ENCODE measurements at regions not wholly inside any gene's neighbourhood (a gene's known extent, or its start where the extent isn't known, plus 50 kb on each side); places are given as distances from the start of the nearest gene placed in this dataset.

DNA sequence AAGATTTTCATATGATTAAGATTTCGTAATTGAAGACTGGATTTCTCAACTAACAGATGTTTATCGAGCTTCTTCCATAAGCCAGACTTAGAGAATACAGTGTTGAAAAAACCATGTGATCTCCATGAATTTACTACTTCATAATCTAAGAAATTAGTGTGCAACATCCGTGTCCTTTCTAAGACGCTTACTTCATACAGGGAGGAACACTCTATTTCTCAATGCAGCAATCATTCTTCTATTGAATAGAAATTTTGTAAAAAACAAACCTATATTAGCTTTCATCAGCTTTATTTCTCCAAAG is 946.3 kb downstream of the KCNJ2 start:
- Mint-ChIP-seq H3K27me3 (ENCODE audit: low read depth) (no peaks in the 10 kb centered on the region), H3K4me3 (no peak overlapping the region), H3K9me3 (peaks cover 4% of the 10 kb centered on the region), H3K36me3 (ENCODE audit: low read depth) (no peaks in the 10 kb centered on the region), H3K4me1 (ENCODE audit: low read depth) (no peaks in the 10 kb centered on the region), H3K27ac (no peak overlapping the region)
- intact Hi-C loops (cut with micrococcal nuclease), result no loop called here
- DNase-seq, result no peak
- CTCF ChIA-PET, result no interaction called here

DNA sequence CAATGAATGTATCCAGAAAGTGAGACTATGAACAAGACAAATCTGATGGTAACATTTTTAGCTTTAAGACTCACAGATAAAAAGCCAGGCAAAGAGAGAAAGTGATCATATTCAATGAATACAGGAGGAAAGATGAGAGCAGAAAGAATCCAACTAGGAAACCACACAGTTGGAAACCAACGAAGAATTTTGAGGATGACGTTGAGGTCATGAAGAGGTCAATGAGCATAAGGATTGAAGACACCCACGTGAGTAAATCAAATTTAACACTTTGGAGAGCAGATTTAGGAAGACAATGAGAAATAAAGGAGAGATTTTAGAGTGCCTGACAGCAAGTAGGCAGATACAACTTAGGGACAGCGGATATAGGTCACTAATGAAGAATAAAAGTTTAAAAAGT is 948.1 kb downstream of the KCNJ2 start:
- intact Hi-C loops (cut with micrococcal nuclease), result no loop called here

DNA sequence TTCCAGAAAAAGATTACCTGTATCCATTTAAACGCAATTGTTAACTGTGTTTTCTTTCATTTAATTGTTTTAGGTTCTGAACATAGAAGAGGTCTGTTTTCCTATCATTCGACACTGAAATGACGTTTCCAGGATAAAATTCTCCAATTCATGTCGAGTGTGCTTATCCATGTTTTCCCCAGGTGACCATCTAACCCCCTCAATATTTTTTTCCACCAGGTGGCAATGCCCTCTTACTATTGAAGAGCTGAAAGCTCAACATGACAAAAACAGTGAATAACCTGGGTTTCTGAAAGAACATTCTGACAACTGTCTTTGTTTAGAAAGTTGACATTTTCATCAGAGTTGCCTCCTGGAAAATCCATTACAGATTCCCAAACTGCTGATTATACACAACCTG is 948.7 kb downstream of the KCNJ2 start:
- H3K27ac Mint-ChIP-seq, result no peak overlapping the region
- H3K4me1 Mint-ChIP-seq (ENCODE audit: low read depth), result no peaks in the 10 kb centered on the region
- H3K4me3 Mint-ChIP-seq, result no peak overlapping the region
- H3K36me3 Mint-ChIP-seq (ENCODE audit: low read depth), result no peaks in the 10 kb centered on the region
- DNase-seq, result no peak
- intact Hi-C loops (cut with micrococcal nuclease), result no loop called here
- CTCF ChIA-PET, result no interaction called here
- peaks cover 9% of the 10 kb centered on the region for H3K9me3 Mint-ChIP-seq
- no peaks in the 10 kb centered on the region for H3K27me3 Mint-ChIP-seq (ENCODE audit: low read depth)

More for the DNA sequence above, 948.1 kb downstream of the KCNJ2 start:
- CTCF ChIA-PET, result no interaction called here
- no peak for DNase-seq
- Mint-ChIP-seq H3K4me3 (no peak overlapping the region), H3K9me3 (peaks cover 9% of the 10 kb centered on the region), H3K27ac (no peak overlapping the region), H3K36me3 (ENCODE audit: low read depth) (no peaks in the 10 kb centered on the region), H3K4me1 (ENCODE audit: low read depth) (no peaks in the 10 kb centered on the region), H3K27me3 (ENCODE audit: low read depth) (no peaks in the 10 kb centered on the region)

DNA sequence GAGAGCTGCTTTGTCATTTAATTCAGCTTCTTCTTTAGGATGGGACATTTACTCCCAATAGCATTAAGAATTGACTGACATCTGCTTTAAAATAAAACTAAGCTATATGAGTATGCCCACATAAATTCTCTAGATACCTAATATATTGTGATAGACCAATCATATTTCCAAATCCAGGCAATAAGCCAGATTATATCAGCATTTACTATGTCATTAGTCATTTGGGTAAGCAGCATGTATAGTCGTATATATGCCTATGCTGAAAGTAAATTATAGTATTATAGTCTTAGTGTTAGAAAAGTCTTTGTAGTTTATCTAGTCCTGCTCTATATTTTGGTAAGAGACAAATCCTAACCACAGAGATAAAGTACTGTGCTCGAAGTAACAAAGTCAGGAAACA is 958.1 kb downstream of the KCNJ2 start:
- Mint-ChIP-seq H3K27ac (no peak overlapping the region), H3K9me3 (peaks cover 6% of the 10 kb centered on the region), H3K27me3 (ENCODE audit: low read depth) (no peaks in the 10 kb centered on the region), H3K4me1 (ENCODE audit: low read depth) (no peaks in the 10 kb centered on the region), H3K36me3 (ENCODE audit: low read depth) (no peaks in the 10 kb centered on the region), H3K4me3 (no peak overlapping the region)
- no peak for DNase-seq
- CTCF ChIA-PET, result no interaction called here
- intact Hi-C loops (cut with micrococcal nuclease), result no loop called here

DNA sequence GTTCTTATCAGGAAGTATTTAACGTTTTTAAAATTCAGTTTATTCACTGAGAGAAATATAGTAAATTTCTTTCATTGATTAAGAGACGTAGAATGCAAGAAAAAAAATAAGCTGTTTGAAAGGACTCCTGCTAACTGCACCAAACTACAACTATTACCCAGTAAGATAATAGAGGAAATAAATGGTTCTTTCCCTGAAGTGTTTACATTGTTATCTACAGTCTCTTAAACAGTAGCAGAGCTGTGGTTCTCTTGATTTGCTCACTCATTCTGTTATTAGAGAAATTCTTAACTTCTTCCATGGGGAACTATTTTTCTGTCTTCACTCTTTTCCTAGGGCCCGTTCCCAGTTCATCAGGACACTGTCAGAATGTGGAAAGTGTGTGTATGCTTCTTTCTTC is 973.0 kb downstream of the KCNJ2 start:
- no peak overlapping the region for H3K4me3 Mint-ChIP-seq
- intact Hi-C loops (cut with micrococcal nuclease), result no loop called here
- no peaks in the 10 kb centered on the region for H3K4me1 Mint-ChIP-seq (ENCODE audit: low read depth)
- CTCF ChIA-PET, result no interaction called here
- H3K36me3 Mint-ChIP-seq (ENCODE audit: low read depth), result no peaks in the 10 kb centered on the region
- peaks cover 7% of the 10 kb centered on the region for H3K9me3 Mint-ChIP-seq
- H3K27ac Mint-ChIP-seq, result no peak overlapping the region
- no peaks in the 10 kb centered on the region for H3K27me3 Mint-ChIP-seq (ENCODE audit: low read depth)
- DNase-seq, result no peak

DNA sequence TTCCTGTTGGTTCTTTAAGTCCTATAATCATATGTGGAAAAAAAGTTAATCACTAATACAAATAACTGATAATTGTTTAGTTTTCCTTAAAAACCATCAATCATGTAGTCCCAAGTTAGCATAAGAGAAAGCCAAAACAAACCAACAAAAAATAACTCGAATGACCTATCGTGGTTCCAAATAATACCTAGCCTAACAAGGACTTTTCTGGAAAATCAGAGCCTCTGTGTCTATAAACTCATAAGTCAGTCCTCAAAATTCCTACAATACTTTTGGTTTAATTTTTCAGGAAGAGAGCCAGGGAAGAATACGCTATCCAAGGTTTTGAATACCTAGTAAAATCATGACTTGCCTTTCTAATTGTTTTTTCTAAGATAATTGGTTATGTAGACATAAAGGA is 975.3 kb upstream of the SOX9 start:
- Mint-ChIP-seq H3K27ac (no peak overlapping the region), H3K36me3 (ENCODE audit: low read depth) (no peaks in the 10 kb centered on the region), H3K9me3 (no peaks in the 10 kb centered on the region), H3K4me1 (ENCODE audit: low read depth) (no peaks in the 10 kb centered on the region), H3K4me3 (no peak overlapping the region), H3K27me3 (ENCODE audit: low read depth) (no peaks in the 10 kb centered on the region)
- intact Hi-C loops (cut with micrococcal nuclease), result no loop called here
- CTCF ChIA-PET, result no interaction called here
- DNase-seq, result no peak

DNA sequence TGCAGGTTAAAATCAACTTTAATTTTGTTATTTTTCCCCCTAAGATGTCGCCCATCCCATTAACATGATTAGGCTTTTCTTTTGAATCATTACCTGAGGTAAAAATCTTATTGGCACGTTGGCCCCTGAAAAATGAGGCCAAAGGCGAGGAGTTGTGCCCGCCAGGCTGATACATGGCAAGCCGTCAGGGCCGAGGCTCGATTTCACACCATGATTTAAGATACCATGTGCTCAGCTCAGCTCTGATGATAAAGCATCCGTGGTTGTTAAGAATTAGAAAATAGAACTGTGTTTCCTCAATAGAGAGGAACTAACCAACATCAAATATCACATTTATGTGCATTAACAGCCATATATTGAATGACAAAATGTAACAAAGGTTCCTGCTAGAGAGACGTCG is 972.9 kb upstream of the SOX9 start:
- H3K9me3 Mint-ChIP-seq, result no peaks in the 10 kb centered on the region
- H3K36me3 Mint-ChIP-seq (ENCODE audit: low read depth), result no peaks in the 10 kb centered on the region
- intact Hi-C loops (cut with micrococcal nuclease), result no loop called here
- peaks cover 2% of the 10 kb centered on the region for H3K27me3 Mint-ChIP-seq (ENCODE audit: low read depth)
- CTCF ChIA-PET, result no interaction called here
- H3K4me3 Mint-ChIP-seq, result no peak overlapping the region
- no peak overlapping the region for H3K27ac Mint-ChIP-seq
- no peaks in the 10 kb centered on the region for H3K4me1 Mint-ChIP-seq (ENCODE audit: low read depth)
- no peak for DNase-seq

DNA sequence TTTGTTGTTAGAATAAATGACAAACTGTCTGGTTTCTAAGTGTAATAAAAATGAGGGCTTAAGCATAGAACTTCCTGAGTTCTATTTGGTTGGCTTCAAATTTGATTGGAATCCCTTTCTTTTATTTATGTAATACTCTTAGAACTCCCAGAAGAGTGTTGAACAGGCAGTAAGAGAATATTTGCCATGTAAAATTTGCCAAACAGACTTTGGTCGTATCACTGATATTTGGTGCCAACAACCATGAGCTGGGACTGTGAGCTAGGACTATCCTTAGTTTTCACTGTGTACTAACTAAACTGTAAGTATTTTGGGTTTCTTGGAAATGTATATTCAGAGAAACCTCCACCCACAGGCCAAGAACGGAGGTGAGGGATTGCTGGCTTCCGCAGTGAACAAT is 971.2 kb upstream of the SOX9 start:
- Mint-ChIP-seq H3K27ac (no peak overlapping the region), H3K9me3 (no peaks in the 10 kb centered on the region), H3K4me1 (ENCODE audit: low read depth) (no peaks in the 10 kb centered on the region), H3K36me3 (ENCODE audit: low read depth) (no peaks in the 10 kb centered on the region), H3K4me3 (no peak overlapping the region), H3K27me3 (ENCODE audit: low read depth) (peaks cover 2% of the 10 kb centered on the region)
- CTCF ChIA-PET, result no interaction called here
- no peak for DNase-seq
- intact Hi-C loops (cut with micrococcal nuclease), result no loop called here

DNA sequence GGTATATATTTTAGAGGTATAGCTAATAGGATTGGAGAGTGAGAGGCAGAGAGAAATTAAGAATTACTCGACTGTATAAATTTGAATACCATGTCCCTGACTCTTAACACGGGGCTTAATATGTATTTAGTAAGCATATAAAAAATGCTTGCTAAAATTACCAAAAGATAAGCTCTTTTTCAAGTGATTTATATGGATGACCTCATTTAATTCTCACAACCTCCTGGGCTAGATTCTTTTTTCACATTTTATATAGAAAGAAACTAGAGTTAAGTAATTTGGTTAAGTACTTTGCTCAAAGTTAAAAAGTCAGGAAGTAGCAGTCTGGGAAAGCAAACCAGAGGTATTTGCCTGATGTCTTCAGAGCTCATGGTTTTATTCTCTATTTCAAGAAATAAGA is 963.5 kb upstream of the SOX9 start:
- CTCF ChIA-PET, result no interaction called here
- peaks cover 2% of the 10 kb centered on the region for H3K27me3 Mint-ChIP-seq (ENCODE audit: low read depth)
- no peaks in the 10 kb centered on the region for H3K4me1 Mint-ChIP-seq (ENCODE audit: low read depth)
- no peak overlapping the region for H3K27ac Mint-ChIP-seq
- no peak overlapping the region for H3K4me3 Mint-ChIP-seq
- H3K9me3 Mint-ChIP-seq, result no peaks in the 10 kb centered on the region
- no peaks in the 10 kb centered on the region for H3K36me3 Mint-ChIP-seq (ENCODE audit: low read depth)
- no peak for DNase-seq
- intact Hi-C loops (cut with micrococcal nuclease), result no loop called here

DNA sequence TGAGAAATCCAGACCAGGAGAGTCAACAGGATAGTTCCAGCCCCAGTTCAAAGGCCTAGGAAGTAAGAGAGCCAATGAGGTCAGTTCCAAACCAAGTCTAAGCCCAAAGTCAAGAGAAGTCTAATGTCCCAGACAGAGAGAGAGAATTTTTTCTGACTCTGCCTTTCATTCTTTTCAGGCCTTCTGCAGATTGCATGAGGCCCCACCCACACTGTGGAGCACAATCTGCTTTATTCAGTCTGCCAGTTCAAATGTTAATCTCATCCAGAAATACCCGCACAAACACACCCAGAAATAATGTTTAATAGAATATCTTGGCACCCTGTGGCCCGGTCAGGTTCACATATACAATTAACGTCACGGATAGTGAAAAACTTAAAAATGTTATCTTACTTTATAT is 962.4 kb upstream of the SOX9 start:
- no peak overlapping the region for H3K4me3 Mint-ChIP-seq
- no peaks in the 10 kb centered on the region for H3K9me3 Mint-ChIP-seq
- CTCF ChIA-PET, result no interaction called here
- no peak for DNase-seq
- no peaks in the 10 kb centered on the region for H3K36me3 Mint-ChIP-seq (ENCODE audit: low read depth)
- H3K27ac Mint-ChIP-seq, result no peak overlapping the region
- intact Hi-C loops (cut with micrococcal nuclease), result no loop called here
- no peaks in the 10 kb centered on the region for H3K27me3 Mint-ChIP-seq (ENCODE audit: low read depth)
- no peaks in the 10 kb centered on the region for H3K4me1 Mint-ChIP-seq (ENCODE audit: low read depth)

DNA sequence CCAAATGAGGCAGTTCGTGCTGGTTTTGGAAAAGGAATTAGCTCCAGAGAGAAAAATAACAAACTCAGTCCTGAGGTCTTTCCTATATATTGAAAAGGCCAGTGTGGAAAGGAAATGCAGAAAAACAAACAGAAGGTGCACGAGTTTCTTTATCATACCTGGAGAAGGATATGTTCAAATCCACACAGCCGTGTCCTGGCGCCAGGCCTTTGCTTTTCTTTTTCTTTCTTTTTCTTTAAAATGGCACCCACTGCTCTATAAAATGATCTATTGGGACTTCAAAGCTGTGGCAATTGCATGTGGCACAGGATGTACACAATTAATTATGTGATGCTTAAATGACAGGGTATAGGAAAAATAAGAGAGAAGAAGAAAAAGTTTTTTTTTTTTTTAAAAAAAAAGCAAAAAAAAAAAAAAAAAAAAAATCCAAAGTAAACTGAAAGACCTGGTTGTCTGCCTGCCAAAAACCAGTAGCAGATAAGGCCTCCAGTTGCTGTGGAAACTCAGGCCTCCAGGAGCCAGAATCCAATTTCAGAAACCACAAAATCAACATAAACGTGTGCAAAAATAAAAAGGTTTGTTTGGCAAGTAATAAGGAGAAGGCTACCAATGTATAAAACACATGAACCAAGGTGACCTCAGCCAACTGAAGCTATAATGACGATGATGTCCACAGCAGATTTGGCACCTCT is 957.6 kb upstream of the SOX9 start:
- no peaks in the 10 kb centered on the region for H3K36me3 Mint-ChIP-seq (ENCODE audit: low read depth)
- intact Hi-C loops (cut with micrococcal nuclease), result no loop called here
- no peak for DNase-seq
- H3K4me1 Mint-ChIP-seq (ENCODE audit: low read depth), result no peaks in the 10 kb centered on the region
- no peak overlapping the region for H3K27ac Mint-ChIP-seq
- no peaks in the 10 kb centered on the region for H3K27me3 Mint-ChIP-seq (ENCODE audit: low read depth)
- peaks cover 1% of the 10 kb centered on the region for H3K9me3 Mint-ChIP-seq
- H3K4me3 Mint-ChIP-seq, result no peak overlapping the region
- CTCF ChIA-PET, result no interaction called here

DNA sequence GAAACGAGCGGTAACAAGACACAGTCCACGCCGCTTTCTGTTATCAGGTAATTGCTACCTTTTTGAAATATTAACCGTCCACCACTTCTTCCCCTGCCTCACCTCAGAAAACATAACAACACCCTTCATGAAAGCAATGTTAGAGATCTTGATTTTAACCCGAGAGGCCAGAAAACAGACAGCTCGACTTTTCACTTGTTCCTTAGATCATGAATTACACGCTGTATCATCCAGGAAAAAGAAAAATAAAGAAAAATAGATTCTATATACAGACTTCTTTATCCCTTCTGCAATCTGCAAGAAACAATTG is 957.1 kb upstream of the SOX9 start:
- CTCF ChIA-PET, result no interaction called here
- Mint-ChIP-seq H3K4me3 (no peak overlapping the region), H3K27me3 (ENCODE audit: low read depth) (no peaks in the 10 kb centered on the region), H3K9me3 (peaks cover 1% of the 10 kb centered on the region), H3K27ac (no peak overlapping the region), H3K36me3 (ENCODE audit: low read depth) (no peaks in the 10 kb centered on the region), H3K4me1 (ENCODE audit: low read depth) (no peaks in the 10 kb centered on the region)
- DNase-seq, result no peak
- intact Hi-C loops (cut with micrococcal nuclease), result no loop called here

DNA sequence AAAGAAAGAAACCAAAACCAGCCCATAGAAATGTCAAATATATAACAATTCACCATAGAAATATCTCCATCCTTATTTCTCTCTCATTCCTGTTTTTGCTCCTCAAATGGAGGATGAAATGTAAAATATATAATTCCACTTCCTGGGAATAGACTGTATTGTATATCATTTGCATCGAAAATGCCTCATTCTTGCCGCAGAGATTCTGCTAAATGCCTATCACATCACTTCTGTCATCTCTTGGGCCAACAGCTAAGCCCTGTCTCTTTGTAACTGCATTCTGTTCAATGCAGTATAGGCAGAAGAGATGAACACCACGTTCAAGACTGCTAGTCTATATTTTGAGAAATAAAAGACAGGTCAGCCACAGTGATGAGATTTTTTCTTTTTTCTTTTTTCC is 956.3 kb upstream of the SOX9 start:
- no peak for DNase-seq
- Mint-ChIP-seq H3K4me1 (ENCODE audit: low read depth) (no peaks in the 10 kb centered on the region), H3K4me3 (no peak overlapping the region), H3K9me3 (peaks cover 1% of the 10 kb centered on the region), H3K27ac (no peak overlapping the region), H3K36me3 (ENCODE audit: low read depth) (no peaks in the 10 kb centered on the region), H3K27me3 (ENCODE audit: low read depth) (no peaks in the 10 kb centered on the region)
- intact Hi-C loops (cut with micrococcal nuclease), result no loop called here
- CTCF ChIA-PET, result no interaction called here

DNA sequence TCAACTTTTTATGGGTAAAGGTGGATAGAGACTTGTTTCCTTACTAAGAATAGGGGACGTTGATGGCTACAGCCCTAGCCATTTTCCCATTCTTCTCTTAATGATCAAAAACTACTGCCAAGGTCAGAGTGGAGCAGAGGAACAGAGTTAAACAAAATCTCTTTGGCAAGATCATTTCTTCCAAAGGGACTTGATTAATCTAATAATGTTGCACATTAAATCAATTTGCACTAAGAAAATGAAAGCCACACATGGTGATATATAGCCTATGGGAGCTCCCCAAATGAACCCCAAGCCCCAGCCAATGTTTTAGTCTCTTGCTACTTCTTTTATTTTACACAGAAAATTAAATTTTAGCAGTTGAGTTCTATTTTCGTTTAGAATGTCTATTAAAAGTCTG is 954.5 kb upstream of the SOX9 start:
- Mint-ChIP-seq H3K4me1 (ENCODE audit: low read depth) (no peaks in the 10 kb centered on the region), H3K36me3 (ENCODE audit: low read depth) (no peaks in the 10 kb centered on the region), H3K4me3 (no peak overlapping the region), H3K9me3 (peaks cover 1% of the 10 kb centered on the region), H3K27ac (no peak overlapping the region), H3K27me3 (ENCODE audit: low read depth) (no peaks in the 10 kb centered on the region)
- DNase-seq, result no peak
- intact Hi-C loops (cut with micrococcal nuclease), result no loop called here
- CTCF ChIA-PET, result no interaction called here

Data from activated naive CD4-positive, alpha-beta T cell treated with anti-CD3 and anti-CD28 coated beads for 36 hours (primary cell).